ENCODE measurements at regions not wholly inside any gene's neighbourhood (a gene's known extent, or its start where the extent isn't known, plus 50 kb on each side); places are given as distances from the start of the nearest gene placed in this dataset.
A peak's percentile ranks its signal among the peaks of the same experiment; 100 is the strongest.
"Not testable (repeated sequence)": the region's sequence is repeated elsewhere in the genome, so short reads cannot be mapped to it uniquely, and the experiment has no call there.

- peak; percentile 91 for DNase-seq
Measured at GRCh38 chr6:27138837-27139755, 108.4 kb upstream of the PRSS16 start.

GRCh38 chr6:27139756-27140579 is 107.5 kb upstream of the PRSS16 start:
- DNase-seq = peak; percentile 47

- no peak for DNase-seq
Measured at GRCh38 chr6:27140999-27141528, 106.4 kb upstream of the PRSS16 start.

GRCh38 chr6:27141529-27142015 is 105.9 kb upstream of the PRSS16 start:
- no peak for DNase-seq

- not testable (repeated sequence) for DNase-seq
Measured at GRCh38 chr6:27143020-27143388, 104.5 kb upstream of the PRSS16 start.

GRCh38 chr6:27143474-27144026 is 104.0 kb upstream of the PRSS16 start:
- DNase-seq = no peak

- no peak for DNase-seq
Measured at GRCh38 chr6:27144740-27145079, 102.8 kb upstream of the PRSS16 start.

- DNase-seq = peak; percentile 81
Measured at GRCh38 chr6:27145731-27146455, 101.6 kb upstream of the PRSS16 start.

- DNase-seq = not testable (repeated sequence)
Measured at GRCh38 chr6:27146456-27146705, 101.1 kb upstream of the PRSS16 start.

GRCh38 chr6:27146706-27147505 is 100.6 kb upstream of the PRSS16 start:
- peak; percentile 97 for DNase-seq

- no peak for DNase-seq
Measured at GRCh38 chr6:27148404-27148795, 99.1 kb upstream of the PRSS16 start.

GRCh38 chr6:27149150-27149549 is 98.4 kb upstream of the PRSS16 start:
- peak; percentile 9 for DNase-seq

- no peak for DNase-seq
Measured at GRCh38 chr6:27154696-27155095, 92.8 kb upstream of the PRSS16 start.

- DNase-seq = no peak
Measured at GRCh38 chr6:27156874-27157458, 90.5 kb upstream of the PRSS16 start.

- peak; percentile 52 for DNase-seq
Measured at GRCh38 chr6:27157459-27158315, 89.8 kb upstream of the PRSS16 start.

- no peak for DNase-seq
Measured at GRCh38 chr6:27158316-27158643, 89.2 kb upstream of the PRSS16 start.

GRCh38 chr6:27159725-27160124 is 87.8 kb upstream of the PRSS16 start:
- DNase-seq = no peak

- no peak for DNase-seq
Measured at GRCh38 chr6:27161115-27161514, 86.4 kb upstream of the PRSS16 start.

GRCh38 chr6:27161603-27161945 is 85.9 kb upstream of the PRSS16 start:
- no peak for DNase-seq

- DNase-seq = peak; percentile 18
Measured at GRCh38 chr6:27161946-27162603, 85.4 kb upstream of the PRSS16 start.

Measured in GDM1 (cell line).